ENCODE measurements at regions not wholly inside any gene's neighbourhood (a gene's known extent, or its start where the extent isn't known, plus 50 kb on each side); places are given as distances from the start of the nearest gene placed in this dataset.

DNA sequence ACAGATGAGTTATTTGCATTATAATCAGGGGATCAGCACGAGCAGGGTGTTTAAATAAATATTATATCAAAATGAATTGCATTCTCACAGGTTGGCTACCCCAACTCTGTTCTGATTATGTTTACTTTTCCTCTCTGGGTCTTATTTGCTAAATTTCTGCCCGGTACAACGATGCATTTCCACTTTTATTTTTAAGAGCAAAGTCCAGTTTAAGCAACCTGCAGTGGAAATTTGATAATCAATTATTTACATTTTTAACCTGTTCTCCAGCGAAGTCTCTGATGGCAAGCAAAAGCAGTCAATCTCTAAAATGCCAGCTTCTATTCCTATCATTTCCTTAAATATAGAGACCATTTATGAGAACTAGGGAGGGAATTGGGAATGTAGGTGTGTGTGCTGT lies 966.6 kb upstream of the SOX11 start:
- BruUV-seq (replicated peaks): no TSS peak
- no peak for TF ChIP-seq FIP1L1 (IDR thresholded peaks at IDR 0.05; ENCODE audit: borderline replicate concordance, insufficient read depth, low read depth, low read length)
- TF ChIP-seq TSC22D2 (CRISPR knock-in tag; IDR thresholded peaks at IDR 0.05; ENCODE audit: borderline replicate concordance): no peak
- TF ChIP-seq MTF1 (CRISPR knock-in tag; IDR thresholded peaks at IDR 0.05): no peak
- no peak for TF ChIP-seq LCORL (IDR thresholded peaks at IDR 0.05)
- TF ChIP-seq LCORL (CRISPR knock-in tag; IDR thresholded peaks at IDR 0.05): no peak
- Histone ChIP-seq H3K4me3 (replicated peaks in 1 of 3; ENCODE audit: insufficient read depth in 1 of 3, low read depth in 2 of 3, low read length in 3 of 3) (no peak overlapping the region), H3K36me3 (replicated peaks in 1 of 2; ENCODE audit: control insufficient read depth in 1 of 2, insufficient read depth in 2 of 2, low read length in 2 of 2) (no peaks in the 10 kb centered on the region), H3K27me3 (ENCODE audit: control insufficient read depth in 1 of 2, insufficient read depth in 2 of 2, low read length in 2 of 2) (no peaks in the 10 kb centered on the region), H4K20me1 (ENCODE audit: insufficient read depth, low read length) (no peaks in the 10 kb centered on the region), H3K4me2 (ENCODE audit: low read depth, low read length) (no peak overlapping the region), H3K27ac (ENCODE audit: extremely low read length, insufficient read depth, low read length) (no peak overlapping the region), H3K9ac (ENCODE audit: insufficient read depth, low read depth, low read length) (no peak overlapping the region), H3K79me2 (ENCODE audit: insufficient read depth, low read length) (no peaks in the 10 kb centered on the region), H3K9me3 (ENCODE audit: low read length) (peaks cover 72% of the 10 kb centered on the region), H3K4me1 (ENCODE audit: insufficient read depth, low read length) (no peaks in the 10 kb centered on the region), H2AFZ (ENCODE audit: low read length) (no peak overlapping the region)
- intact Hi-C loops (cut with micrococcal nuclease; ENCODE audit: unreplicated experiment): no loop called here
- WGBS (ENCODE audit: low lambda C conversion rate): 2% methylated on average over 4 of the region's 4 CpGs
- FAIRE-seq (no peak), DNase-seq (ENCODE audit: low spot score) (no peak), ATAC-seq (no peak)
- CTCF ChIA-PET (ENCODE audit: low intra/inter-chr PET ratio, low total read pairs): no interaction called here
- in situ Hi-C loops (cut with HindIII; ENCODE audit: extremely low pct_ligation_motif_present, low pct_unique_long_range_greater_than_20kb): no loop called here
- POLR2A ChIA-PET: no interaction called here

DNA sequence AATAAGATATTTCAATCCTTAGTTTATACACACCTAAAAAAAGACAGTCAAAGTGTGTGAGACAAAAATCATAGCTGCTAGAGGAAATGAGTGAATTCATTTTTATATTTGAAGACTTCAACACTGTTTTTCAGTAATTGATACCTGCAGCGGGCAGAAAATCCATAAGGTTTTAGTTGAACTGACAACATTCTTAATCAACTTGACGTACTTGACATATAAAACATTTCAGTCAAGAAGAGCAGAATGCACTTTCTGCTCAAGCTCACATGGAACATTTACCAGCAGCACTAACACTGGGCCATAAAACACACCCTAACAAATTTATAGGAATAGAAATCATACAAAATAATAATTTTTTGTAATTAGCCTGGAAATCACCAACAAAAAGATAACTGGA lies 959.6 kb upstream of the SOX11 start:
- in situ Hi-C loops (cut with HindIII; ENCODE audit: extremely low pct_ligation_motif_present, low pct_unique_long_range_greater_than_20kb) (no loop called here), intact Hi-C loops (cut with micrococcal nuclease; ENCODE audit: unreplicated experiment) (no loop called here)
- POLR2A ChIA-PET: no interaction called here
- FAIRE-seq (no peak), DNase-seq (ENCODE audit: low spot score) (no peak), ATAC-seq (no peak)
- Histone ChIP-seq H4K20me1 (ENCODE audit: insufficient read depth, low read length) (no peaks in the 10 kb centered on the region), H3K4me1 (ENCODE audit: insufficient read depth, low read length) (no peaks in the 10 kb centered on the region), H3K9ac (ENCODE audit: insufficient read depth, low read depth, low read length) (no peak overlapping the region), H3K4me3 (replicated peaks in 1 of 3; ENCODE audit: insufficient read depth in 1 of 3, low read depth in 2 of 3, low read length in 3 of 3) (no peak overlapping the region), H3K4me2 (ENCODE audit: low read depth, low read length) (no peak overlapping the region), H3K27me3 (ENCODE audit: control insufficient read depth in 1 of 2, insufficient read depth in 2 of 2, low read length in 2 of 2) (no peaks in the 10 kb centered on the region), H3K79me2 (ENCODE audit: insufficient read depth, low read length) (no peaks in the 10 kb centered on the region), H3K9me3 (ENCODE audit: low read length) (peaks cover 49% of the 10 kb centered on the region), H3K36me3 (replicated peaks in 1 of 2; ENCODE audit: control insufficient read depth in 1 of 2, insufficient read depth in 2 of 2, low read length in 2 of 2) (no peaks in the 10 kb centered on the region), H2AFZ (ENCODE audit: low read length) (no peak overlapping the region), H3K27ac (ENCODE audit: extremely low read length, insufficient read depth, low read length) (no peak overlapping the region)
- CTCF ChIA-PET (ENCODE audit: low intra/inter-chr PET ratio, low total read pairs): no interaction called here
- WGBS (ENCODE audit: low lambda C conversion rate): 42% methylated on average over 2 of the region's 2 CpGs
- no TSS peak for BruUV-seq (replicated peaks)
- TF ChIP-seq ZNF329 (CRISPR knock-in tag; IDR thresholded peaks at IDR 0.05; ENCODE audit: low read depth) (no peak), SRSF9 (IDR thresholded peaks at IDR 0.05; ENCODE audit: borderline replicate concordance, insufficient read depth, low read depth, low read length, poor library complexity, severe bottlenecking) (no peak), ZNF724P (CRISPR knock-in tag; IDR thresholded peaks at IDR 0.05; ENCODE audit: borderline replicate concordance) (no peak), ZFAT (CRISPR knock-in tag; conservative IDR thresholded peaks at IDR 0.05) (no peak), SIX4 (CRISPR knock-in tag; IDR thresholded peaks at IDR 0.05) (no peak), ZNF431 (CRISPR knock-in tag; IDR thresholded peaks at IDR 0.05; ENCODE audit: borderline replicate concordance, low read depth) (no peak), ZNF333 (CRISPR knock-in tag; IDR thresholded peaks at IDR 0.05; ENCODE audit: borderline replicate concordance) (no peak)
- TF ChIP-seq, protein P1, sequence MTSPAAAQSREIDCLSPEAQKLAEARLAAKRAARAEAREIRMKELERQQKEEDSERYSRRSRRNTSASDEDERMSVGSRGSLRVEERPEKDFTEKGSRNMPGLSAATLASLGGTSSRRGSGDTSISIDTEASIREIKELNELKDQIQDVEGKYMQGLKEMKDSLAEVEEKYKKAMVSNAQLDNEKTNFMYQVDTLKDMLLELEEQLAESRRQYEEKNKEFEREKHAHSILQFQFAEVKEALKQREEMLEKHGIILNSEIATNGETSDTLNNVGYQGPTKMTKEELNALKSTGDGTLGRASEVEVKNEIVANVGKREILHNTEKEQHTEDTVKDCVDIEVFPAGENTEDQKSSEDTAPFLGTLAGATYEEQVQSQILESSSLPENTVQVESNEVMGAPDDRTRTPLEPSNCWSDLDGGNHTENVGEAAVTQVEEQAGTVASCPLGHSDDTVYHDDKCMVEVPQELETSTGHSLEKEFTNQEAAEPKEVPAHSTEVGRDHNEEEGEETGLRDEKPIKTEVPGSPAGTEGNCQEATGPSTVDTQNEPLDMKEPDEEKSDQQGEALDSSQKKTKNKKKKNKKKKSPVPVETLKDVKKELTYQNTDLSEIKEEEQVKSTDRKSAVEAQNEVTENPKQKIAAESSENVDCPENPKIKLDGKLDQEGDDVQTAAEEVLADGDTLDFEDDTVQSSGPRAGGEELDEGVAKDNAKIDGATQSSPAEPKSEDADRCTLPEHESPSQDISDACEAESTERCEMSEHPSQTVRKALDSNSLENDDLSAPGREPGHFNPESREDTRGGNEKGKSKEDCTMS (CRISPR knock-in tag; conservative IDR thresholded peaks at IDR 0.05): no peak
- TF ChIP-seq, protein P2, sequence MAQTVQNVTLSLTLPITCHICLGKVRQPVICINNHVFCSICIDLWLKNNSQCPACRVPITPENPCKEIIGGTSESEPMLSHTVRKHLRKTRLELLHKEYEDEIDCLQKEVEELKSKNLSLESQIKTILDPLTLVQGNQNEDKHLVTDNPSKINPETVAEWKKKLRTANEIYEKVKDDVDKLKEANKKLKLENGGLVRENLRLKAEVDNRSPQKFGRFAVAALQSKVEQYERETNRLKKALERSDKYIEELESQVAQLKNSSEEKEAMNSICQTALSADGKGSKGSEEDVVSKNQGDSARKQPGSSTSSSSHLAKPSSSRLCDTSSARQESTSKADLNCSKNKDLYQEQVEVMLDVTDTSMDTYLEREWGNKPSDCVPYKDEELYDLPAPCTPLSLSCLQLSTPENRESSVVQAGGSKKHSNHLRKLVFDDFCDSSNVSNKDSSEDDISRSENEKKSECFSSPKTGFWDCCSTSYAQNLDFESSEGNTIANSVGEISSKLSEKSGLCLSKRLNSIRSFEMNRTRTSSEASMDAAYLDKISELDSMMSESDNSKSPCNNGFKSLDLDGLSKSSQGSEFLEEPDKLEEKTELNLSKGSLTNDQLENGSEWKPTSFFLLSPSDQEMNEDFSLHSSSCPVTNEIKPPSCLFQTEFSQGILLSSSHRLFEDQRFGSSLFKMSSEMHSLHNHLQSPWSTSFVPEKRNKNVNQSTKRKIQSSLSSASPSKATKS (CRISPR knock-in tag; IDR thresholded peaks at IDR 0.05): no peak
